Hepatocyte (in vitro differentiated cells): ENCODE measurements at regions not wholly inside any gene's neighbourhood (a gene's known extent, or its start where the extent isn't known, plus 50 kb on each side); places are given as distances from the start of the nearest gene placed in this dataset.
"Not testable (repeated sequence)": the region's sequence is repeated elsewhere in the genome, so short reads cannot be mapped to it uniquely, and the experiment has no call there.

ENCODE experiments used
- DNase-seq: peaks from one replicate; pipeline ENCODE4 v3.0.0-alpha.2; 2016; ENCODE audit warnings: low spot score
- H2AFZ ChIP-seq: fragments of 200-600 bp; sonication (generic); 2 replicates; pipeline ENCODE4 v1.6.0; 2016; ENCODE audit warnings: antibody characterized with exemption, mild to moderate bottlenecking
- H3K27ac ChIP-seq: fragments of 200-600 bp; sonication (generic); 2 replicates; pipeline ENCODE4 v1.5.1; 2016; ENCODE audit warnings: mild to moderate bottlenecking
- H3K27me3 ChIP-seq: fragments of 200-600 bp; sonication (generic); 2 replicates; pipeline ENCODE4 v1.6.1; 2016
- H3K36me3 ChIP-seq: fragments of 200-600 bp; sonication (generic); replicated peaks from 2 replicates; pipeline ENCODE4 v1.5.1; 2016; ENCODE audit warnings: low read depth; ENCODE audit not compliant: insufficient read depth
- H3K4me1 ChIP-seq: fragments of 200-600 bp; sonication (generic); 2 replicates; pipeline ENCODE4 v1.5.1; 2016; ENCODE audit warnings: mild to moderate bottlenecking, moderate library complexity; ENCODE audit not compliant: insufficient read depth
- H3K4me2 ChIP-seq: fragments of 200-600 bp; sonication (generic); 2 replicates; pipeline ENCODE4 v1.6.0; 2016
- H3K4me3 ChIP-seq: fragments of 200-600 bp; sonication (generic); 2 replicates; pipeline ENCODE4 v1.5.1; 2016; ENCODE audit warnings: mild to moderate bottlenecking
- H3K79me2 ChIP-seq: fragments of 200-600 bp; sonication (generic); 2 replicates; pipeline ENCODE4 v1.6.0; 2017; ENCODE audit warnings: mild to moderate bottlenecking
- H3K9me2 ChIP-seq: fragments of 200-600 bp; sonication (generic); replicated peaks from 2 replicates; pipeline ENCODE4 v1.6.0; 2017; ENCODE audit warnings: mild to moderate bottlenecking; ENCODE audit not compliant: insufficient read depth
- H3K9me3 ChIP-seq: fragments of 200-600 bp; sonication (generic); 2 replicates; pipeline ENCODE4 v1.5.1; 2016; ENCODE audit warnings: low read depth, mild to moderate bottlenecking
- H4K20me1 ChIP-seq: fragments of 200-600 bp; sonication (generic); 2 replicates; pipeline ENCODE4 v1.6.0; 2016; ENCODE audit warnings: mild to moderate bottlenecking; ENCODE audit not compliant: insufficient read depth, poor library complexity, severe bottlenecking
- CTCF ChIP-seq: fragments of 200-600 bp; sonication (generic); IDR thresholded peaks from 2 replicates; pipeline ENCODE4 v1.5.1; 2016; ENCODE audit warnings: antibody characterized with exemption, mild to moderate bottlenecking; ENCODE audit not compliant: poor library complexity
- EZH2 ChIP-seq: fragments of 200-600 bp; sonication (generic); IDR thresholded peaks from 2 replicates; pipeline ENCODE4 v1.6.1; 2016; ENCODE audit warnings: antibody characterized with exemption, mild to moderate bottlenecking, borderline replicate concordance
- EZH2phosphoT487 ChIP-seq: fragments of 200-600 bp; sonication (generic); IDR thresholded peaks from one replicate; pipeline ENCODE4 v1.6.1; 2018; ENCODE audit warnings: antibody characterized with exemption, mild to moderate bottlenecking, low read depth, moderate library complexity; ENCODE audit not compliant: unreplicated experiment, severe bottlenecking
- WGBS: methylation state at CpG from one replicate; pipeline ENCODE4 v1.1.6; 2016; ENCODE audit warnings: low lambda C conversion rate; ENCODE audit errors: missing lambda C conversion rate; 5-methylcytosine and 5-hydroxymethylcytosine counted together

- Histone ChIP-seq H3K4me1 (no peaks in the 10 kb centered on the region), H3K9me2 (no peaks in the 10 kb centered on the region), H3K79me2 (no peaks in the 10 kb centered on the region), H3K27me3 (no peaks in the 10 kb centered on the region), H3K9me3 (no peaks in the 10 kb centered on the region), H3K4me3 (no peak overlapping the region), H3K36me3 (no peaks in the 10 kb centered on the region), H3K27ac (no peak overlapping the region), H3K4me2 (no peak overlapping the region), H2AFZ (no peak overlapping the region), H4K20me1 (no peaks in the 10 kb centered on the region)
- DNase-seq = no peak
- WGBS = 69% methylated on average over 4 of the region's 4 CpGs
- TF ChIP-seq CTCF = no peak
- TF ChIP-seq EZH2 = no peak
- no peak for TF ChIP-seq EZH2phosphoT487
These were observed 155.6 kb upstream of the RFC3 start for GRCh38 chr13:33662392-33662791.

GRCh38 chr13:33665626-33666175 lies 152.2 kb upstream of the RFC3 start:
- H3K4me2 ChIP-seq = no peak overlapping the region
- H2AFZ ChIP-seq = no peak overlapping the region
- 90% methylated on average over 4 of the region's 4 CpGs for WGBS
- no peaks in the 10 kb centered on the region for H3K9me3 ChIP-seq
- no peaks in the 10 kb centered on the region for H4K20me1 ChIP-seq
- no peaks in the 10 kb centered on the region for H3K79me2 ChIP-seq
- no peaks in the 10 kb centered on the region for H3K27me3 ChIP-seq
- no peak overlapping the region for H3K27ac ChIP-seq
- H3K9me2 ChIP-seq = no peaks in the 10 kb centered on the region
- no peaks in the 10 kb centered on the region for H3K4me1 ChIP-seq
- H3K36me3 ChIP-seq = no peaks in the 10 kb centered on the region
- no peak for DNase-seq
- H3K4me3 ChIP-seq = no peak overlapping the region
- TF ChIP-seq CTCF (no peak), EZH2phosphoT487 (no peak), EZH2 (no peak)

DNA sequence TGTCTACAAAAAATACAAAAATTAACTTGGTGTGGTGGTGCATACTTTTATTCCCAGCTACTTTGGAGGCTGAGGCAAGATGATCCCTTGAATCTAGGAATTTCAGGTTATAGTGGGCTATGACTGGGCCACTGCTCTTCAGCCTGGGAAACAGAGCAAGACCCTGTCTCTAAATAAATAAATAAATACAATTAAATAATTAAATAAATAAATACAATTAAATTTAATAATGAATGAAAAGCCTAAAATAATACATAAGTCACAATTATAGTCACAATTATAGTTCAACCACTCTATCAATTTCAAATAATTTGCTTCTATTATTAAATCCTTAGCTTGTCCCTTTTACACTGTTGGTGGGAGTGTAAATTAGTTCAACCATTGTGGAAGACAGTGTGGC lies 146.4 kb upstream of the RFC3 start:
- Histone ChIP-seq H3K27me3 (no peaks in the 10 kb centered on the region), H2AFZ (no peak overlapping the region)
- TF ChIP-seq EZH2phosphoT487 = no peak
- TF ChIP-seq CTCF = no peak
- no peak for TF ChIP-seq EZH2

DNA sequence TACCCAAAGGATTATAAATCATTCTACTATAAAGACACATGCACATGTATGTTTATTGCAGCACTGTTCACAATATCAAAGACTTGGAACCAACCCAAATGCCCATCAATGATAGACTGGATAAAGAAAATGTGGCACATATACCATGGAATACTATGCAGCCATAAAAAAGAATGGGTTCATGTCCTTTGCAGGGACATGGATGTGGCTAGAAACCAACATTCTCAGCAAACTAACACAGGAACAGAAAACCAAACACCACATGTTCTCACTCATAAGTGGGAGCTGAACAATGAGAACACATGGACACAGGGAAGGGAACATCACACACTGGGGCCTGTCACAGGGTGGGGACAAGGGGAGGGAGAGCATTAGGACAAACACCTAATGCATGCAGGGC lies 145.9 kb upstream of the RFC3 start:
- H3K27ac ChIP-seq = not testable (repeated sequence)

More for the DNA sequence above, 146.4 kb upstream of the RFC3 start:
- no peaks in the 10 kb centered on the region for H3K79me2 ChIP-seq
- no peak overlapping the region for H3K4me3 ChIP-seq
- no peaks in the 10 kb centered on the region for H3K4me1 ChIP-seq
- H3K9me2 ChIP-seq = no peaks in the 10 kb centered on the region
- no peak overlapping the region for H3K27ac ChIP-seq
- H3K4me2 ChIP-seq = no peak overlapping the region
- no peak for DNase-seq
- no peaks in the 10 kb centered on the region for H4K20me1 ChIP-seq
- H3K36me3 ChIP-seq = no peaks in the 10 kb centered on the region
- no peaks in the 10 kb centered on the region for H3K9me3 ChIP-seq

More for the DNA sequence above, 145.9 kb upstream of the RFC3 start:
- H3K79me2 ChIP-seq, H3K9me3 ChIP-seq, H2AFZ ChIP-seq, DNase-seq, H3K9me2 ChIP-seq, H4K20me1 ChIP-seq, H3K36me3 ChIP-seq, H3K4me2 ChIP-seq, H3K4me3 ChIP-seq, H3K4me1 ChIP-seq, H3K27me3 ChIP-seq: not testable (repeated sequence)
